ENCODE measurements at regions not wholly inside any gene's neighbourhood (a gene's known extent, or its start where the extent isn't known, plus 50 kb on each side); places are given as distances from the start of the nearest gene placed in this dataset.

GRCh38 chr4:173880897-173881296 lies 350.9 kb upstream of the HAND2 start:
- TF ChIP-seq L3MBTL2 (conservative IDR thresholded peaks at IDR 0.05) (no peak), BHLHE40 (IDR thresholded peaks at IDR 0.05; ENCODE audit: borderline replicate concordance) (no peak), ZNF384 (IDR thresholded peaks at IDR 0.05) (no peak), LEF1 (IDR thresholded peaks at IDR 0.05; ENCODE audit: borderline replicate concordance) (no peak), FOXA1 (IDR thresholded peaks at IDR 0.05) (no peak), PKNOX1 (IDR thresholded peaks at IDR 0.05) (no peak), FOXK2 (IDR thresholded peaks at IDR 0.05) (no peak), CTBP1 (IDR thresholded peaks at IDR 0.05; ENCODE audit: borderline replicate concordance) (no peak), HDGF (IDR thresholded peaks at IDR 0.05; ENCODE audit: borderline replicate concordance) (no peak), SUZ12 (IDR thresholded peaks at IDR 0.05) (no peak), ELF4 (IDR thresholded peaks at IDR 0.05) (no peak), NFRKB (IDR thresholded peaks at IDR 0.05) (no peak)
- CTCF ChIA-PET, result interaction anchor here (1.0 kb wide), 1 partner anchor 109 kb away, joined by 3 read pairs; no protein-coding TSS in a partner anchor
- DNase-seq (ENCODE audit: extremely low spot score), result no peak
- POLR2A ChIA-PET, result no interaction called here

GRCh38 chr4:173879509-173879908 lies 349.5 kb upstream of the HAND2 start:
- ChIA-PET POLR2A (no interaction called here), CTCF (interaction anchor here (0.8 to 1.0 kb wide), 2 partner anchors 112 to 385 kb away, joined by 3 to 4 read pairs; no protein-coding TSS in a partner anchor)
- TF ChIP-seq CTBP1 (IDR thresholded peaks at IDR 0.05; ENCODE audit: borderline replicate concordance) (0 out of 2 replicates have a peak, but pooled peaks have one; percentile 8), NFRKB (IDR thresholded peaks at IDR 0.05) (no peak), PKNOX1 (IDR thresholded peaks at IDR 0.05) (peak; percentile 59), SUZ12 (IDR thresholded peaks at IDR 0.05) (no peak), FOXK2 (IDR thresholded peaks at IDR 0.05) (no peak), LEF1 (IDR thresholded peaks at IDR 0.05; ENCODE audit: borderline replicate concordance) (no peak), BHLHE40 (IDR thresholded peaks at IDR 0.05; ENCODE audit: borderline replicate concordance) (no peak), ARNT (IDR thresholded peaks at IDR 0.05) (no peak), ZNF384 (IDR thresholded peaks at IDR 0.05) (no peak), TARDBP (IDR thresholded peaks at IDR 0.05) (no peak), ELF4 (IDR thresholded peaks at IDR 0.05) (no peak)
- peak; percentile 16 for DNase-seq (ENCODE audit: extremely low spot score)

- DNase-seq (ENCODE audit: extremely low spot score), result peak; percentile 27
- ChIA-PET POLR2A (no interaction called here), CTCF (interaction anchor here (1.0 kb wide), 1 partner anchor 384 kb away, joined by 3 read pairs; no protein-coding TSS in a partner anchor)
- no peak for TF ChIP-seq TARDBP (IDR thresholded peaks at IDR 0.05)
- no peak for TF ChIP-seq PKNOX1 (IDR thresholded peaks at IDR 0.05)
- no peak for TF ChIP-seq FOXK2 (IDR thresholded peaks at IDR 0.05)
- TF ChIP-seq CTBP1 (IDR thresholded peaks at IDR 0.05; ENCODE audit: borderline replicate concordance), result no peak
- TF ChIP-seq L3MBTL2 (conservative IDR thresholded peaks at IDR 0.05), result no peak
Observed at GRCh38 chr4:173878701-173879100, 348.7 kb upstream of the HAND2 start.

- CTCF ChIA-PET, result no interaction called here
- TF ChIP-seq L3MBTL2 (conservative IDR thresholded peaks at IDR 0.05) (no peak), FOXA1 (IDR thresholded peaks at IDR 0.05) (no peak), FOXM1 (IDR thresholded peaks at IDR 0.05; ENCODE audit: borderline replicate concordance) (no peak), PKNOX1 (IDR thresholded peaks at IDR 0.05) (no peak), SP1 (IDR thresholded peaks at IDR 0.05) (no peak), BHLHE40 (IDR thresholded peaks at IDR 0.05; ENCODE audit: borderline replicate concordance) (no peak), TARDBP (IDR thresholded peaks at IDR 0.05) (no peak), ARNT (IDR thresholded peaks at IDR 0.05) (no peak), NFRKB (IDR thresholded peaks at IDR 0.05) (no peak), ZNF384 (IDR thresholded peaks at IDR 0.05) (no peak), CTBP1 (IDR thresholded peaks at IDR 0.05; ENCODE audit: borderline replicate concordance) (no peak), SUZ12 (IDR thresholded peaks at IDR 0.05) (no peak), LEF1 (IDR thresholded peaks at IDR 0.05; ENCODE audit: borderline replicate concordance) (no peak), HDGF (IDR thresholded peaks at IDR 0.05; ENCODE audit: borderline replicate concordance) (no peak), ELF4 (IDR thresholded peaks at IDR 0.05) (no peak), FOXK2 (IDR thresholded peaks at IDR 0.05) (no peak)
- POLR2A ChIA-PET, result no interaction called here
- DNase-seq (ENCODE audit: extremely low spot score), result no peak
Observed at GRCh38 chr4:173871643-173872042, 341.6 kb upstream of the HAND2 start.

GRCh38 chr4:173866322-173867026 lies 336.4 kb upstream of the HAND2 start:
- POLR2A ChIA-PET, result no interaction called here
- TF ChIP-seq L3MBTL2 (conservative IDR thresholded peaks at IDR 0.05) (no peak), CTBP1 (IDR thresholded peaks at IDR 0.05; ENCODE audit: borderline replicate concordance) (no peak)
- no peak for DNase-seq (ENCODE audit: extremely low spot score)
- CTCF ChIA-PET, result interaction anchor here (0.5 to 1.4 kb wide), 2 partner anchors 114 to 361 kb away, joined by 3 to 4 read pairs; no protein-coding TSS in a partner anchor

- no peak for DNase-seq (ENCODE audit: extremely low spot score)
- ChIA-PET POLR2A (no interaction called here), CTCF (no interaction called here)
- TF ChIP-seq ZNF384 (IDR thresholded peaks at IDR 0.05) (no peak), NFRKB (IDR thresholded peaks at IDR 0.05) (no peak), LEF1 (IDR thresholded peaks at IDR 0.05; ENCODE audit: borderline replicate concordance) (no peak), FOXK2 (IDR thresholded peaks at IDR 0.05) (no peak), BHLHE40 (IDR thresholded peaks at IDR 0.05; ENCODE audit: borderline replicate concordance) (no peak), L3MBTL2 (conservative IDR thresholded peaks at IDR 0.05) (no peak), PKNOX1 (IDR thresholded peaks at IDR 0.05) (no peak)
Observed at GRCh38 chr4:173862754-173863153, 332.7 kb upstream of the HAND2 start.

Measured in HEK293T (cell line).